OCI-LY1 (cell line): ENCODE measurements at regions not wholly inside any gene's neighbourhood (a gene's known extent, or its start where the extent isn't known, plus 50 kb on each side); places are given as distances from the start of the nearest gene placed in this dataset.

Experiments used
- H2AFZ ChIP-seq: fragments of 200-600 bp; sonication (generic), shearing (Covaris generic); 2 replicates; pipeline ENCODE4 v1.6.0; 2014; ENCODE audit warnings: antibody characterized with exemption, mild to moderate bottlenecking, low read length
- H3F3A ChIP-seq: fragments of 200-600 bp; sonication (generic), shearing (Covaris generic); 2 replicates; pipeline ENCODE4 v1.6.0; 2014; ENCODE audit warnings: mild to moderate bottlenecking, antibody characterized with exemption, low read length, moderate library complexity; ENCODE audit not compliant: insufficient read depth
- H3K27ac ChIP-seq: fragments of 200-600 bp; sonication (generic); 2 replicates; pipeline ENCODE4 v1.5.1; 2014; ENCODE audit warnings: low read length, mixed run types, mild to moderate bottlenecking, low read depth; ENCODE audit not compliant: poor library complexity, severe bottlenecking
- H3K27me3 ChIP-seq: fragments of 200-600 bp; sonication (generic); 2 replicates; pipeline ENCODE4 v1.6.0; 2014; ENCODE audit warnings: antibody characterized with exemption, mild to moderate bottlenecking, low read length, moderate library complexity; ENCODE audit not compliant: insufficient read depth
- H3K36me3 ChIP-seq: fragments of 200-600 bp; sonication (generic); 2 replicates; pipeline ENCODE4 v1.6.1; 2014; ENCODE audit warnings: mild to moderate bottlenecking, antibody characterized with exemption, low read length, moderate library complexity, mixed read lengths; ENCODE audit not compliant: insufficient read depth
- H3K4me1 ChIP-seq: fragments of 200-600 bp; sonication (generic); 2 replicates; pipeline ENCODE4 v1.5.1; 2014; ENCODE audit warnings: mild to moderate bottlenecking, low read length, moderate library complexity; ENCODE audit not compliant: insufficient read depth, severe bottlenecking
- H3K4me2 ChIP-seq: fragments of 200-600 bp; sonication (generic), shearing (Covaris generic); 2 replicates; pipeline ENCODE4 v1.6.1; 2014; ENCODE audit warnings: low read length
- H3K4me3 ChIP-seq: fragments of 200-600 bp; sonication (generic); 2 replicates; pipeline ENCODE4 v1.5.1; 2014; ENCODE audit warnings: low read length, low read depth, mild to moderate bottlenecking, mixed read lengths; ENCODE audit not compliant: poor library complexity, severe bottlenecking
- H3K79me2 ChIP-seq: fragments of 200-600 bp; shearing (Covaris generic); 2 replicates; pipeline ENCODE4 v1.6.1; 2016; ENCODE audit warnings: mixed run types, low read length, mixed read lengths; ENCODE audit not compliant: insufficient read depth
- H3K9ac ChIP-seq: fragments of 200-600 bp; sonication (generic), shearing (Covaris generic); 2 replicates; pipeline ENCODE4 v1.6.1; 2014; ENCODE audit warnings: mild to moderate bottlenecking, low read length, mixed read lengths
- H3K9me2 ChIP-seq: fragments of 200-600 bp; sonication (generic), shearing (Covaris generic); 2 replicates; pipeline ENCODE4 v1.6.1; 2014; ENCODE audit warnings: low read depth, mild to moderate bottlenecking, low read length, mixed read lengths
- H3K9me3 ChIP-seq: fragments of 200-600 bp; shearing (Covaris generic); 2 replicates; pipeline ENCODE4 v1.6.1; 2014; ENCODE audit warnings: low read length, mixed read lengths
- H4K20me1 ChIP-seq: fragments of 200-600 bp; sonication (generic), shearing (Covaris generic); 2 replicates; pipeline ENCODE4 v1.6.0; 2016; ENCODE audit warnings: mild to moderate bottlenecking, low read length; ENCODE audit not compliant: insufficient read depth
- EZH2 ChIP-seq: fragments of 200-600 bp; sonication (generic), shearing (Covaris generic); IDR thresholded peaks from 2 replicates; pipeline ENCODE4 v1.8.0; 2017; ENCODE audit warnings: borderline replicate concordance, mixed run types, mild to moderate bottlenecking, antibody characterized with exemption, low read length, moderate library complexity, mixed read lengths
- TF ChIP-seq, protein P1 (sequence below): fragments of 200-600 bp; sonication (generic), shearing (Covaris generic); IDR thresholded peaks from 2 replicates; pipeline ENCODE4 v1.5.1; 2017; ENCODE audit warnings: mild to moderate bottlenecking, antibody characterized with exemption, low read length, moderate library complexity, mixed read lengths

DNA sequence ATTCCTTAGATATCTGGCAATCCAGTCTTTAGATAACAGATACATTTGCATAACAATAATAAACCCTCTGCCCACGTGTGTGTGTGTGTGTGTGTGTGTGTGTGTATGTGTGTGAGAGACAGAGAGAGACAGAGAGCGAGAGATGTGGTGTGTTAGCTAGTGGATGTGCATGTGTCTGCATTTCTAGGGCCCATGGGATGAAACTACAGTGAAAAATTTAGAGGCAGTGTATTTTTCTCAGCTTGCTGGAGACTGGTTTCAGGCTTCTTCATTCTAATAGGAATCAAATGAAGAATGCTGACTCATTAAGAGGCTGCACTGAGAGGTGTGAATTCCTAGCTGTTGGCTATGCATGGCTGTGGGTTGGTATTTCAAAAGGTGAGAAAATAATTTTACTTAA, 303.2 kb downstream of the LMX1A start:
- Histone ChIP-seq H3K4me3 (no peak overlapping the region), H3K27me3 (no peaks in the 10 kb centered on the region), H3K27ac (no peak overlapping the region), H3K9me2 (no peaks in the 10 kb centered on the region), H3K4me1 (no peaks in the 10 kb centered on the region), H3F3A (no peaks in the 10 kb centered on the region), H3K4me2 (no peak overlapping the region), H3K9me3 (no peaks in the 10 kb centered on the region), H3K9ac (no peak overlapping the region), H4K20me1 (no peaks in the 10 kb centered on the region), H3K36me3 (no peaks in the 10 kb centered on the region), H2AFZ (no peak overlapping the region), H3K79me2 (no peaks in the 10 kb centered on the region)
- no peak for TF ChIP-seq EZH2
- TF ChIP-seq, protein P1, sequence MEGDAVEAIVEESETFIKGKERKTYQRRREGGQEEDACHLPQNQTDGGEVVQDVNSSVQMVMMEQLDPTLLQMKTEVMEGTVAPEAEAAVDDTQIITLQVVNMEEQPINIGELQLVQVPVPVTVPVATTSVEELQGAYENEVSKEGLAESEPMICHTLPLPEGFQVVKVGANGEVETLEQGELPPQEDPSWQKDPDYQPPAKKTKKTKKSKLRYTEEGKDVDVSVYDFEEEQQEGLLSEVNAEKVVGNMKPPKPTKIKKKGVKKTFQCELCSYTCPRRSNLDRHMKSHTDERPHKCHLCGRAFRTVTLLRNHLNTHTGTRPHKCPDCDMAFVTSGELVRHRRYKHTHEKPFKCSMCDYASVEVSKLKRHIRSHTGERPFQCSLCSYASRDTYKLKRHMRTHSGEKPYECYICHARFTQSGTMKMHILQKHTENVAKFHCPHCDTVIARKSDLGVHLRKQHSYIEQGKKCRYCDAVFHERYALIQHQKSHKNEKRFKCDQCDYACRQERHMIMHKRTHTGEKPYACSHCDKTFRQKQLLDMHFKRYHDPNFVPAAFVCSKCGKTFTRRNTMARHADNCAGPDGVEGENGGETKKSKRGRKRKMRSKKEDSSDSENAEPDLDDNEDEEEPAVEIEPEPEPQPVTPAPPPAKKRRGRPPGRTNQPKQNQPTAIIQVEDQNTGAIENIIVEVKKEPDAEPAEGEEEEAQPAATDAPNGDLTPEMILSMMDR = no peak

DNA sequence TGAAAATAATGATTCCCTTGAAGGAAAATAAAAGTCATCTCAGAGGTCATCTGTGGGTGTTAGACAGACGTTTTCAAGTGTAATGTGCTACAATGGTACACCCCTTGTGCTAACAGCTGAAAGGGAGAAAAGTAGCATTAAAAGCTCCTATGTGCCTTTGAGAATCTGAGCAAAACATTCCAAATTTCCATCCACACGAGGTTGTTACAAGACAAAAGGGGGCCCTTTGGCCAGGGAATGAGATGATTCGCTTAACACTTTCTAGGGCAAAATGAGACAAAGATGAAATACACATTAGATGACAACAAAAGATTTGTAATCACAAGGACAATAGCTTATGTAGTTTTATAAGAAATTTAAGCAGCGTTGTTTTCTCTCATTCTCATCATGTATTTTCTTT, 303.6 kb downstream of the LMX1A start:
- H4K20me1 ChIP-seq = no peaks in the 10 kb centered on the region
- no peaks in the 10 kb centered on the region for H3K4me1 ChIP-seq
- H3K36me3 ChIP-seq = no peaks in the 10 kb centered on the region
- H3K4me3 ChIP-seq = no peak overlapping the region
- no peaks in the 10 kb centered on the region for H3K9me2 ChIP-seq
- no peaks in the 10 kb centered on the region for H3K27me3 ChIP-seq
- no peaks in the 10 kb centered on the region for H3K9me3 ChIP-seq
- H3K27ac ChIP-seq = no peak overlapping the region
- no peak overlapping the region for H3K9ac ChIP-seq
- no peak overlapping the region for H2AFZ ChIP-seq
- no peaks in the 10 kb centered on the region for H3F3A ChIP-seq
- H3K79me2 ChIP-seq = no peaks in the 10 kb centered on the region
- H3K4me2 ChIP-seq = no peak overlapping the region
- no peak for TF ChIP-seq EZH2
- TF ChIP-seq, protein P1 = no peak

DNA sequence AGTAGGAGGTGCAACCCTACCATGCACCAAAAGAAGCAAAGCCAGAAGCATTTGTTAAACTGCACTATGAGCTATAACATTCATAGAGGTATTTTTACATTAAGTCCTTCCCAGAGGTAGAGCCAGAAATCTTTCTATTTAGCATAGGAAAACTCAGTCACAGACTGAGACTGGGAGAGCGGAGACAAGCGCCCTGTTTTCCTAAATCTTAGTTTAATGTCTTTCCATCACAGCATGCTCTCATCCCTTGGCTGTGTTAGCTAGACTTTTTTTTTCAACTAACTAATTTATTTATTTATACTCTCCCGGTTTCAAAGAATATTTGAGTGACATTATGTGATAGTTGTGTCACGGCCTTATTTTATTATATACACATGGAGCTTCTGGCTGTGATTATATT, 304.1 kb downstream of the LMX1A start:
- no peaks in the 10 kb centered on the region for H3K27me3 ChIP-seq
- no peaks in the 10 kb centered on the region for H4K20me1 ChIP-seq
- H3K4me3 ChIP-seq = no peak overlapping the region
- TF ChIP-seq EZH2 = no peak
- TF ChIP-seq, protein P1 = no peak
- H3F3A ChIP-seq = no peaks in the 10 kb centered on the region
- no peaks in the 10 kb centered on the region for H3K79me2 ChIP-seq
- no peaks in the 10 kb centered on the region for H3K9me2 ChIP-seq
- H3K4me1 ChIP-seq = no peaks in the 10 kb centered on the region
- H3K9me3 ChIP-seq = no peaks in the 10 kb centered on the region
- H3K36me3 ChIP-seq = no peaks in the 10 kb centered on the region
- H2AFZ ChIP-seq = no peak overlapping the region
- no peak overlapping the region for H3K4me2 ChIP-seq
- H3K9ac ChIP-seq = no peak overlapping the region
- H3K27ac ChIP-seq = no peak overlapping the region
